Fibroblast of lung (primary cell): ENCODE measurements at regions not wholly inside any gene's neighbourhood (a gene's known extent, or its start where the extent isn't known, plus 50 kb on each side); places are given as distances from the start of the nearest gene placed in this dataset.

Experiments
- EZH2 ChIP-seq: IDR thresholded peaks from 2 replicates; pipeline ENCODE4 v1.5.1; 2012; ENCODE audit warnings: low read length, control low read depth, mild to moderate bottlenecking; ENCODE audit errors: missing control alignments
- TF ChIP-seq, protein P1 (sequence below), 2 donors: IDR thresholded peaks in 1 of 2; conservative IDR thresholded peaks in 1 of 2; 1 replicate in 1 of 2; 2 replicates in 1 of 2; pipeline ENCODE4 v1.5.1; 2011 to 2012; ENCODE audit warnings: low read length in 2 of 2, control low read depth in 1 of 2, inconsistent platforms in 1 of 2, low read depth in 1 of 2, mild to moderate bottlenecking in 1 of 2

DNA sequence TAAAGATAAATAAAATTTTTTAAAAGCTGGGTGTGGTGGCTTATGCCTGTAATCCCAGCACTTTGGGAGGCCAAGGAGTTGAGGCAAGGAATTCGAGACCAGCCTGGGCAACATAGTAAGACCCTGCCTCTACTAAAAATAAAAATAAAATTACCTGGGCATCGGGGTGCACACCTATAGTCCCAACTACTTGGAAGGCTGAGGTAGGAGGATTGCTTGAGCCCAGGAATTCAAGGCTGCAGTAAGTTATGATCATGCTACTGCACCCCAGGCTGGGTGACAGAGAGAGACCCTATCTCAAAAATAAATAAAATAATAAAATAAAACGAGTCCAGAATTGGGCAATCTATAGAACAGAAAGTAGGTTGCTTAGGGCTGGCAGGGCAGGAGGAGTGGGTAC, 228.7 kb downstream of the BCAS1 start:
- TF ChIP-seq, protein P1, sequence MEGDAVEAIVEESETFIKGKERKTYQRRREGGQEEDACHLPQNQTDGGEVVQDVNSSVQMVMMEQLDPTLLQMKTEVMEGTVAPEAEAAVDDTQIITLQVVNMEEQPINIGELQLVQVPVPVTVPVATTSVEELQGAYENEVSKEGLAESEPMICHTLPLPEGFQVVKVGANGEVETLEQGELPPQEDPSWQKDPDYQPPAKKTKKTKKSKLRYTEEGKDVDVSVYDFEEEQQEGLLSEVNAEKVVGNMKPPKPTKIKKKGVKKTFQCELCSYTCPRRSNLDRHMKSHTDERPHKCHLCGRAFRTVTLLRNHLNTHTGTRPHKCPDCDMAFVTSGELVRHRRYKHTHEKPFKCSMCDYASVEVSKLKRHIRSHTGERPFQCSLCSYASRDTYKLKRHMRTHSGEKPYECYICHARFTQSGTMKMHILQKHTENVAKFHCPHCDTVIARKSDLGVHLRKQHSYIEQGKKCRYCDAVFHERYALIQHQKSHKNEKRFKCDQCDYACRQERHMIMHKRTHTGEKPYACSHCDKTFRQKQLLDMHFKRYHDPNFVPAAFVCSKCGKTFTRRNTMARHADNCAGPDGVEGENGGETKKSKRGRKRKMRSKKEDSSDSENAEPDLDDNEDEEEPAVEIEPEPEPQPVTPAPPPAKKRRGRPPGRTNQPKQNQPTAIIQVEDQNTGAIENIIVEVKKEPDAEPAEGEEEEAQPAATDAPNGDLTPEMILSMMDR (conservative IDR thresholded peaks at IDR 0.05 in 1 of 2, IDR thresholded peaks at IDR 0.05 in 1 of 2; ENCODE audit: low read depth in 1 of 2, low read length in 2 of 2) = no peak
- TF ChIP-seq EZH2 = no peak
